Brain pericyte (primary cell): ENCODE measurements at regions not wholly inside any gene's neighbourhood (a gene's known extent, or its start where the extent isn't known, plus 50 kb on each side); places are given as distances from the start of the nearest gene placed in this dataset.
A peak's percentile ranks its signal among the peaks of the same experiment; 100 is the strongest.
"Not testable (repeated sequence)": the region's sequence is repeated elsewhere in the genome, so short reads cannot be mapped to it uniquely, and the experiment has no call there.

ENCODE experiments used
- DNase-seq: peaks from one replicate; pipeline ENCODE4 v3.0.0-alpha.2; 2012; ENCODE audit warnings: low read depth, low spot score

DNA sequence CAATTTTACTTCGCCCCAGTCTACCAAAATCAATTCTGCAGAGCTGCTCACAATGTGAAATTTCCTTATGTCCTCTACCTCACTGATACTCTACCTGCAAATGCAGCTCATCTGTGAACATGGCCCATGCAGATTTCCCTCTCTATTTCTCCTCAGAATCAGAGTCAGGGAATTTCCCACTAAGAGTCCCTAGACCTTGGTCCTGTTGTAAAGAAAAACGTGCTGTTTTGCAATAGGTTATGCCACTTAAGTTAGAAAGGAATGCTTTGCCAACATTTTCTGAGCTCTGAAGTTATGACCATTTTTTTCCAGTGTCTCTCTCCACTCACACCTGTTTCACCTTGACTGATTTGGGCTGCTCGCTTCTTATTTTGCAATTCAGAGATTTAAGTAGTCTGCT is 524.0 kb downstream of the TTLL7 start:
- DNase-seq, result not testable (repeated sequence)

DNA sequence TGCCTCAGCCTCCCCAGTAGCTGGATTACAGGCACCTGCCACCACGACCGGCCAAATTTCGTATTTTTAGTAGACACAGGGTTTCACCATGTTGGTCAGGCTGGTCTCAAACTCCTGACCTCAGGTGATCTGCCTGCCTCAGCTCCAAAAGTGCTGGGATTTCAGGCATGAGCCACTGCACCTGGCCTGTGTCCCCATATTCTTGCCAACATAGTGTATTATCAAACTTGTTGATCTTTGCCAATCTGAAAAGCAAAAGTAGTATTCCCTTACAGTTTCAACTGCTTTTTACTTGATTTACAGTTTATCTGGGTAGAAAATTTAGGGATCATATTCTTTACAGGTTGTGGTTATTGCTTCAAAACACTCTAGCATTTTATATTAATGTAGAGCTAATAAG is 524.9 kb downstream of the TTLL7 start:
- not testable (repeated sequence) for DNase-seq

DNA sequence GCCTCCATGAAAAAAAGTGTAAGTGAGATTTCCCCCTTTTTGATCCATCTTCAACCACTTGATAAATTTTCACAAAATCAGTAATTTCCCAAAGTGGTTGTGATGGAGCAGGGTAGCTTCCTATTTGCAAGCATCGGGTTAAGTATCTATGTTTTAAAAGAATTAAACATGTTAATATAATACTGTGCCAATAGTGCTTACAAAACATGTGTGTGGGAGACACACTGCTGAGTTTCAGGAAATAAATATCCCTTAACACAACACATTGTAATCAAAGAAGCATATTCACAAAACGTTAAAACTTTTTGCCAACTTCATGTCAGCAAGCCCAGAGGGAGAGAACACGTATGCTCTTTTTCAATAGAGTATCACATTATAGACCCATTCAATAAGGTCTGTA is 526.9 kb downstream of the TTLL7 start:
- peak; percentile 2 for DNase-seq

DNA sequence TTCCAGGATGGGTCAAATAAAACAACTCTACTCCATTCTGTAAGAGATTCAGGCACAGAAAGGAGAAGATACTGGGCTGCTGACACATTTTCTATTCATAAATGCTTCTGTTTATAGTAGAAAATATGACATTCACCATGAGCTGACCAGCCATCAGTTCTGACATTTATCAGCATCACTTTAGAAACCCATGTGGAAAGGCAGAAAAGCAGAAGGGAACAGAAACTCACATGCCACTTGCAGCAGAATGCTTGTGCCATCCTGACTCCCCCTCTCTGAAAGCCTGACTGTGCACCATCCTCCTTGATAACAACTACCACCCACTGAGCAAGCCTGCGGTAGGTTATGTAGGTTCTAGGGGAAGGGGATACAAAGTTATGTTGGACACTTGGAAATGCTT is 527.7 kb downstream of the TTLL7 start:
- DNase-seq, result not testable (repeated sequence)

DNA sequence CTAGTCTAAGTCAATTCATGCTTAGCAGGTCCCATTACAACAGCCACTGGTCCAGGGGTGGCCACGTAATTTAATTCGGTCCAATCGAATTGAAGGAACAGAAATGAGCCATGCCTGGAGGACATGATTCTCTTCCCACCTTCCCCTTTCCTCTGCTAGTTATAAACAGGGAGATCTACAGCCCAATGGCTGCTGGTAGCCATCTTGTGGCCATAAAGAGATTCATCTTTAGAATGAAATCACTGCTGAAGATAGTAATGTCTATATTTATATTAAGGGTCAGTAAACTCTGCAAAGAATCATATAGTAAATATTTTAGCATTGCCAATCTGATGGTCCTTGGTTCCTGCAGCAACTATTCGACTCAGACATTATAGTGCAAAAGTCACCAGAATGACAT is 530.6 kb downstream of the TTLL7 start:
- not testable (repeated sequence) for DNase-seq

DNA sequence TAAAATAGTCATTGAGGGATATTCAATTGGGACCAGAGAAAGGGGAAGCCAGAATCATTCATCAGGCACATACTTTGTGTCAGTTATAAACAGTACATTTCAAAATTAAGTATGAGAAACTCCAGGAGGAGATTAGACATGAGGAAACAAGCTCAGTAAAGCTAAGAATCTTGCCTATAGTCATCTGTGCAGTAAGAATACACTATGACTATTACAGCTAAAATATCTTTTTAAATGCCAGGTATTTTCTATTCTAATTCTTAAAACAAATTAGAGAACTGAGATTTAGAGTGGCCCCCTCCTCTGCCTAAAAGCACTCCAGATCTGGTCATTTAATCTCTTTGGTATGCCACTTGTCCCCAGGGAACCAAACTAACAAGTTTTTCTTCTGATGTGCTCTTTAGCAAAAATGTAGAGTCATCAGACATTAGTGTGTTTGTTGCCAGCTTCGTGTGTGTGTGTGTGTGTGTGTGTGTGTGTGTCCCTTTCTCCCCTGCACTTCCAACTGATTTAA is 541.1 kb downstream of the TTLL7 start:
- not testable (repeated sequence) for DNase-seq

DNA sequence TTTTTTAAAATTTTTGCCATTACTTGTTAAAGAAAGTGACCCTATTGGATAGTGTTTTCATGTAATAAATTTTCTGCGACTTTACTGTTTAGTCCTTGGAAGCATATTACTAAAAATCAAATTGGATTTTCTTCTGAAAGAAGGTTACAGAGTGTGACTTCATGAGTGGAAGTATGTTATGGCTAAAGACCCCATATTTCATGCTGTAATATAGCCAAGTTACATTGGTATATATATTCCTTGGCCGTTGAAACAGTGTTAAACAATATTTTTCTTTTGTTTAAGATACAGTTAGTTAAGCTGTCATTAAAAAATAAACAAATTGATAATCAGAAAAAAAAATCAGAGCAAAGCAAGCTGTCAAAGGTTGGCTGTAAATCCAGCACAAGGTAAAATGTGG is 541.7 kb downstream of the TTLL7 start:
- DNase-seq, result not testable (repeated sequence)

DNA sequence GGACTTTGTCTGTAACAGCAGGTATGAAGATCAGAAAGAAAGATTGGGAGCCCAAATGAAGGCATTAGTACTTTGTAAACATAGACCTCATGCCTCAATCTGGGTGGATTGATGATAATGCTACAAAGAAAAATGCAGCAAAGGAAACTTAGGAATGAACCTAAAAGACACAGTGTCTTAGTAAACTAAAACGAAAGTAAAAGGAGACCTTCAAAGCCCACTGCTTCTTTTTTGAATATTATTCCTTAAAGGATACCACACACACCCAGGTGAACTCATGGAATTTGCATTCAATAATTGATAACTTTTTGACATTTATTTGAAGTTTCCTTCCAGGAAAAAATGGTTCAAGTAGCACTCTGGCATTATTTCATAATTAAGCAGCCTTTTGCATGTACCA is 543.2 kb downstream of the TTLL7 start:
- not testable (repeated sequence) for DNase-seq

DNA sequence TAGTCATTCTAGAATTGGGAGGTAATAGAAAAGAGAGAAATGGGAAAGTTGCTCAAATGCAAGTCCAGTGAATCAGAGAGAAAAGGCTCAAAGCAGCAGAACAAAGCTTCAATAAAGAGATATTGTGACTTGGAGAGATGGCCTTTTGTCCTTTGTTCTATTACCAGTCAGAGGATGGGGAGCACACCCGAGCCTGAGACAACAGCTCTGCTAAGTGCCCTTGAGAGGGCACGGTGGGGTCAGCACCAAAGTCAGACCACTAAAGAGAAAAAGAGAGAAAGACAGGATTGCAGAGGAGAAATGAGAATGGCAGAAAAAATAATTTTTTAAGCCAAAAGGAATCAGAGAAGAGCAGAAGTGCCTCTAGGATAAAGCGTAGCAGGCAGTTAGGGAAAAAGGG is 553.1 kb downstream of the TTLL7 start:
- not testable (repeated sequence) for DNase-seq

DNA sequence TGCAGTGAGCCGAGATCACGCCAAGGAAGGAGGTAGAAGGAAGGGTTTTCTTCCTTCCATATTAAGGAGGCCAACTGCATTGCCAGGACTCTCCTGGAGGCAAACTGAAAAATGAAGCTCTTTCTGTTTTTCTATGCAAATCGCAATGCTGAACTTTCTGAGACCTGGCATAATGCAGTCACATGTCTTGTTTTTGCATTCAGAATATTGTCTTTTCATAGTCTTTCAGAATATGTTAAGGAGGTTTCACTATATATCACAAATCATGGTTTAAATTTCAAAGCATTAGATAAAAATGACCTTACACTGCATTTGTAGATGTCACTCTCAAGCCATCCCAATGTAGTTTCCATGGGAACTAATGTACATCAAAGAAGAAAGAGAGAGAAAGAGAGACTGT is 556.5 kb downstream of the TTLL7 start:
- not testable (repeated sequence) for DNase-seq

DNA sequence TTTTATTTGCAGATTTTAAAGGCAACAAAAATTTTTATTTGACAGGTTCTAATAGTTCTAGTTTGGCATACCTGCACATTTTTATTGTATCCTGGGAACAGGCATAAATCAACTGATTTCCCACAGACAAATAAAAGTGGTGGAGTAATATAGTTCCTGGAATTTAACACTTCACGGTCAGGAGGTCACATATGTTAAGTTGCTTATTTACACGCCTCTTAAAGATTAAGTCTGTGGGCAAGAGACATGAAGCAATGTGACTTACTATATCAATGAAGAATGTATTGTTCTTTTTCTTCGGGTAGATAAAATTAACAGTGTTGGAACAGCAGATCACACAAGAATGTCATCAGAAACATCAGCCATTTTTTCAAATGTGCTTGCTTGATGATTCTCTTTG is 558.3 kb downstream of the TTLL7 start:
- DNase-seq, result not testable (repeated sequence)

DNA sequence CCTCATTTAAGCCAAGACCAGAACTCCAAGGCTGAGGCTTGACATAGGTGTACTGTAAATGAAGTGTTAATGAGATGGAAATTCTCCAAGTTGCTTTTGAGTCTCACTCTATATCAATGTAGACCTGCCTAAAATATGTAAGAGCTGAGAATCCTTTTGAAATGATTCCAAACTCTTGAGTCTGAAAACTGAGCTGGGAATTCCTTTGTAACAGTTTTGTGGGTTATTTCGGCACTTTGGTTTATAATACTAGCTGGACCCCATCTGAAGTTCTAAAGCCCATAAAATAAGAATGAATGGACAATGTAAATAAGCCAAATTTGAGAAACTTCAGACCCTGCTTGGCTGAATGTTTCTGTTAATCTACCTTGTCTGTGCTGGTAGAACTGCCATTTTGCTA is 558.9 kb downstream of the TTLL7 start:
- not testable (repeated sequence) for DNase-seq

DNA sequence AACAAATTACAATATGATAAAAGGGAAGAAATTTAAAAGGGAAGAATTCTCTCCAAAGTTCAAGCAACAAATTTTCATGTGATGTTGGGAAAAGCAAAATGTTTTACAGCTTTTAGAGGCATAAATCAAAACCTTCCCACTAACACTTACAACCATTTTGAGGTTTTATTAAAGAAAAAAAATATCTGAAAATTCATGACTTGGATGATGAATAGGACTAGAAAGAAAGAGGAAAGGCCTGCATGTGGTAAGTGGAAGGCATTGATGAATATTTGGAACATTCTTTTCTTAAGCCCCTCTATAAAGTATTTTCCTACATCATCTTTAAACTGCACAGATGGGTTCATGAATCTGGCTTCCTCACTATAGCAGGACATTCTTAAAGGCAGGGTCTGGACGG is 560.6 kb downstream of the TTLL7 start:
- not testable (repeated sequence) for DNase-seq

DNA sequence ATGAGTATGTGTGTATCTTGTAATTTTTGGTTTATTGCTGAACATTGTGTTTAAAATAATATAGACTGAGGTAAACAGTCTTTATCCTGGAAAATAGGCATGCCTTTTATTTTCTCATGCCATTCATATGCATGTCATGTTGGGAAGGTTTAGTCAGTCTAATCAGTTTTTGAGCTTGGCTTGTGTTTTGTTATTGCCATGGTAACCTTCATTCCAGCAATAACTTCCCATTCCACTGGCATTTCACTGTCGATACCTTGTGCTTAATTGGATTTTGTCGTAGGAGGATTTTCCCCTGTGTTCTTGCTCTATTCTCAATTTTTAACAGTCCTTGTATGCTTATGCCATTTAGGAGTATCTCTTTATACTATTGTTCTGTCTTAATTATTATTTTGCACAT is 563.6 kb downstream of the TTLL7 start:
- not testable (repeated sequence) for DNase-seq

DNA sequence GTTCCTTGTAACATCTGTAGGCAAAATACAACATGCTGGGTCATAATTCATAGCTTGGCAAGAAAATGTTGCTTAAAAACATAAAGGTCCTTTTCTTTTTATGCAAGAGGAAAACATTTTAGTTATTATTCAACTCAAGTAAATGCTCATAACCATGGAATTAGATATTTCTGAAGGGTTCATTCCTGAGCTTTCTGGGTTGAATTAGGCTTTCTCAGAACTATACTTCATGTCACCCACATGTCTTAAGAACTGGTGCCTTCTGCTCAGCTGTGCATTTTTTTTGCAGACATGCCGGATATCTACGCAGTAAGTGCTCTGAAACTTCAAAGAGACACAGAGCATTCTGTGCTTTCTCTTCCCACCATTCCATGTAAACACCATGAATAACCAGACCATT is 571.4 kb downstream of the TTLL7 start:
- DNase-seq, result not testable (repeated sequence)

DNA sequence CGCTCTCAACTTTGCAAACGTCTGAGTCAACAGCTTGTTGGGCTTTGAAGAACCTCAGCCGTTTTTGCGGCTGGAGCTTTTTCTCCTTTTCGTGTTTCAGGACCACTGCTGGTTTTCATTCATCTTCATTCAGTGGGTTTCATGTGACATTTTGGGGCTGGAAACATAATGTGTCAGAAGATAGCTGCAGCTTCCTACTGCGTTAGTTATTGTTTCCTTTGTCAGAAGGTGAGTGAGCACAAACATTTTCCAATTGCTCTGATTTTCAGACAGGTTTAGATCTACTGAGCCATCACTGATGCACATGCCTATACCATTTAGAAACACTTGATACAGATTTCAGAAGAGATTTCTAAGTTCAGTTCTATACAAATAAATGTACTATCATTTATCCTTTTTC is 575.5 kb downstream of the TTLL7 start:
- DNase-seq, result not testable (repeated sequence)

DNA sequence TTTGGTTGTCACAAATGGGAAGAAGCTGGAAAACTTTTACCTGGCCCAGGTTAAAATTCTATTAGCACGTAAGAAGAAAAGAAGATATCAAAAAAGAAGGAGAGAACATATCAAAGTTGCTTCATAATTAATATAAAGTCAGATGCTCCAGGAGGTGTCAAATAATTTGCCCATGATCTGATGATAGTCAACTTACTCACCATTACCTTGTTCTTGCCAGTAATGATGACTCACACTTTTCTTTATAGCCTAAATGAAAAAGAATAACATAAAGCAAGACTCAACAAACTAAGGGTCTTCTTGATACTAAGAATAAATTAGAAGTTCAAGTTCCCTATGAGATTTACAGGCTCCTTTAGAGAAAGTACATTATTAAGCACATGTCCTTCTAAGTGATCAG is 580.4 kb downstream of the TTLL7 start:
- no peak for DNase-seq

DNA sequence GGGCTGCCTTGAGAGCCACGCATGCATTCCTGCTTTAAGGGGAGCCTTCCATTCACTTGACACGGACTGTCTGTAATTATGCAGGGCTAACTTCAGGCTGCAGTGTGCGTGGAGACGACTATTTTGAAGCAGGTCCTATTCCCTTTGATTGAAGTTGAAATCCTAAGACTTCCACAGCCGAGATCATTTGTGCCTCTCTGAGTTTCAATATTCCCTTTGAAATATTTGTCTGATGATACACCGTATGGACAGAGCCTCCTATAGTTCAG is 585.2 kb downstream of the TTLL7 start:
- DNase-seq, result not testable (repeated sequence)

DNA sequence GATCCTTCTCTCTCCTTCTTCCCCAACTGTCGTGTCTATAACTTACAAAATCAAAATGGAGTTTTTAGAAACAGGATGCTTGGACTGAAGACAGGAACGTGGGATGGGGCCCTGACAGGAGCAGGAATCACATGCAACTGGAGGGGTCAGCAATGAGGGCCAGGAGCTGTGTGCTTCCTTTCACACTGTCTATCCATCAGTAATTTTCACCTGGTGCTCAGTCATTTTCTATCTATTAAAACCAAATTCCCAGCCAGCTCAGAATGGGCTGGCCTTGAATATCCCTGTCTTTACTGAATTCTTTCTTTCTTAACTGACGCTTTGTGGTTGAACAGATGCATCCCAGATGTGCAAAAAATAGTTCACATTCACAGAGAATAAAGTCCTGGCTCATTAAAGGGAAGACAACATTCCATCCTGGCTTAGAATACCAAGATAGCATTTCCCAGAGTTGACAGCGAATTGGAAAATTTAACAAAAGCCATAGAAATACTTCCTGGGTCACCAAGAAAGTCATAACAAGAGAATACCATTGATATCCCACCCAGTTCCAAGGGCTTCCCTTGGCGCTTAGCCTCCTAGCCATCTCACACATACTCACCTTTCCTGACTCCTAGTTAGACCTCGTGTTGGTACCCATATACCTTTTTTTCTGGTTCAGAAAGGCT is 588.1 kb downstream of the TTLL7 start:
- DNase-seq, result not testable (repeated sequence)

DNA sequence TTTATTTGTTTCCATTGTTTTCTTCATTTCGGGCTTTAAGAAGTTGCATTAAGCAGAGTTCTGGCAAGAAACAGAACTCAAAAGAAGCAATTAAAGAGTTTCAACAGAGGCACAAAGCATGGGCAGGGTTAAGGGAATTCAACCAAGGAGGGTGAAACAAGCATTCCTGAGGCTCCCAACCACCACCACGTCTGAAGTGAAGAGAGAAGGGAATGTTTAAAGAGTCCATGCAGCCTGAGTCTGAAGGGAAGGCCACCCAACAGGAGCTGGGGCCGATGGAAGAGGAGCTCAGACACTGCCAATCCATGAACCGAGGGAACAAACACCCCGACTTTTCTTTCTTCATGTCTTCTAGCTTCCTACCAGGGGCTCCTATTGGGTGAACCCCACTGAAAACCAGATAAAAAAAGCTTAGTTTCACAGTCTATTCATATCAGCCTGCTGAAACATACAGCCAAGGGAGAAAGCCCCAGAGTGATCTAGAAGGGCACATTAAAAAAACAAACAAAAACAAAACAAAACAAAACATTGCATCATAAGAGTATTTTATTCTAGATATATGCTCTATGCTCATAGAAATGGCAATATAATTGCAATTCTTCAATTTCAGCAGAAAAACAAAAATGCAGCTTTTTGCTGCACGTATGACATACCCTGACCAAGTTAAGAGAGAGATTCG is 592.1 kb downstream of the TTLL7 start:
- DNase-seq, result not testable (repeated sequence)

DNA sequence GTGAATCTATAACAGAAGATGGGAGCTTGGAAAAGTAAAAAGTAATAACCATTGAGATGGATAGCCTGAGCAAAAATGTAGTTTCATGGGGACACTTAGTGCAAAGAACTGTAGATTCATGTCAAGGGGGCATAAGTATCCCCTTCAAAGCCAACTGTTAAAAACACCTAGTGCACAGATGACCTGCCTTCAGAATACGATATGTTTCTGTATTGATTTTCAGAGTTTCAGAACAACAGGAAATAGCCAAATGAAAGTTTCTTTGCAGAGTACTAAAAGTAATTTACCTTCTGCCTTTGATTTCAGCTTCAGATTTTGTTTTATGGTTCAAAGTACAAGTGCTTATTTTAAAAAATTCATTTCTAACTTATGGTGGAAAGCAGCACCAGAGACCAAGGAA is 593.1 kb downstream of the TTLL7 start:
- DNase-seq, result not testable (repeated sequence)

DNA sequence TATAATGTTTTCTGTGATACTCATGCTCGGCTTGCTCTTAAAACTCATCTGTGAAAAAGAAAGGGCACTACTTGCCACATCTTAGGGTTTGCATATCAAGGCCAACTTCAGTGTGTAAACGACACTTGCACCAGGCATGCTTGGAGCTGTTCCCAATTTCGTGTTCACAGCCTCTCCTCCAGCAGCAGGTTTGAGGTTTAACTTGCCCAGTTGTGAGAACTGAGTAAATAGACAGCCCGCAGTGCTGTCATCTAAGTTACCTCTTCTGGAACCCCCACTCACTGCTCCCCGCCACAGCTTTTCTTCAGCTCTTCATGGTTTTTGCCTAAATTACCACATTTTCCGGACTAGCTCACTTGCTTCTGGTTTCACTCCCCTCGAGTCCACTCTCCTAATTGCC is 595.4 kb downstream of the TTLL7 start:
- not testable (repeated sequence) for DNase-seq

DNA sequence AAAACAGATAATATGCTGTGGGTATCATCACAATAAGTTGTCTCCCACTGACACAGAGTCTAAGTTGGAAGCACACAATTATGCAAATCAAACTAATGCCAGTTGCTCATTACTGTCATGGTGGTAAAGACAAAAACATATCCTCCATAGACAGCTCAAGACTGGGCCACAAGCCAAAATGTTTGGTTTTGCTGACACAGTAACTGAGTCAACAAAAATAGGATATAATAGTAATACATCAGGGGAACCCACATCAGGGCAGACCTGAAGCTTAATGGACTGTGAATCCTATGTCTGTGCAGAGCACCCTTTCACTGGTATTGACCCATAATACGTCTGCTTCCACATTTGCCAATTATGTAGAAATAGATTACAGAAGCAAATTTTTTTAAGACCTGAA is 597.8 kb downstream of the TTLL7 start:
- not testable (repeated sequence) for DNase-seq
